Mucosa of rectum (tissue), 2 donors: ENCODE measurements at regions not wholly inside any gene's neighbourhood (a gene's known extent, or its start where the extent isn't known, plus 50 kb on each side); places are given as distances from the start of the nearest gene placed in this dataset.

Experiments
- H3K27ac ChIP-seq, 2 donors: one replicate each; pipeline ENCODE4 v1.7.0; 2013; ENCODE audit warnings: inconsistent platforms in 2 of 2, low read depth in 2 of 2, low read length in 2 of 2
- H3K27me3 ChIP-seq, 2 donors: one replicate each; pipeline ENCODE4 v1.7.0; 2013; ENCODE audit warnings: low read length in 2 of 2; ENCODE audit not compliant: control insufficient read depth in 2 of 2, insufficient read depth in 2 of 2
- H3K36me3 ChIP-seq, 2 donors: one replicate each; pipeline ENCODE4 v1.7.0; 2013; ENCODE audit warnings: low read length in 2 of 2; ENCODE audit not compliant: control insufficient read depth in 2 of 2, insufficient read depth in 2 of 2
- H3K4me1 ChIP-seq, 2 donors: one replicate each; pipeline ENCODE4 v1.7.0; 2013; ENCODE audit warnings: low read length in 2 of 2, mild to moderate bottlenecking in 1 of 2; ENCODE audit not compliant: control insufficient read depth in 2 of 2, insufficient read depth in 2 of 2
- H3K4me3 ChIP-seq, 2 donors: one replicate each; pipeline ENCODE4 v1.7.0; 2013; ENCODE audit warnings: low read length in 2 of 2
- H3K9ac ChIP-seq, 2 donors: one replicate each; pipeline ENCODE4 v1.7.0; 2013; ENCODE audit warnings: low read length in 2 of 2, low read depth in 1 of 2, mild to moderate bottlenecking in 1 of 2
- H3K9me3 ChIP-seq, 2 donors: one replicate each; pipeline ENCODE4 v1.7.0; 2013; ENCODE audit warnings: low read length in 2 of 2; ENCODE audit not compliant: control insufficient read depth in 2 of 2
- donor health status: healthy.
- donor health status: Normal muscosa, but diverticular disease.

- no peak overlapping the region for H3K27ac ChIP-seq
- H3K4me1 ChIP-seq = no peaks in the 10 kb centered on the region
- no peaks in the 10 kb centered on the region for H3K9me3 ChIP-seq
- H3K27me3 ChIP-seq = no peaks in the 10 kb centered on the region
- H3K36me3 ChIP-seq = no peaks in the 10 kb centered on the region
- H3K9ac ChIP-seq = no peak overlapping the region
- H3K4me3 ChIP-seq = no peak overlapping the region
Measured at GRCh38 chr2:19669126-19669525, 232.7 kb downstream of the TTC32 start.

GRCh38 chr2:19667536-19667949 lies 234.2 kb downstream of the TTC32 start:
- H3K4me1 ChIP-seq = no peaks in the 10 kb centered on the region
- no peaks in the 10 kb centered on the region for H3K9me3 ChIP-seq
- no peak overlapping the region for H3K4me3 ChIP-seq
- no peaks in the 10 kb centered on the region for H3K27me3 ChIP-seq
- no peak overlapping the region for H3K27ac ChIP-seq
- H3K36me3 ChIP-seq = no peaks in the 10 kb centered on the region
- no peak overlapping the region for H3K9ac ChIP-seq

- H3K36me3 ChIP-seq = no peaks in the 10 kb centered on the region
- H3K4me3 ChIP-seq = no peak overlapping the region
Measured at GRCh38 chr2:19667085-19667484, 234.7 kb downstream of the TTC32 start.

GRCh38 chr2:19664646-19665045 lies 237.1 kb downstream of the TTC32 start:
- Histone ChIP-seq H3K27me3 (no peaks in the 10 kb centered on the region), H3K4me1 (no peaks in the 10 kb centered on the region), H3K36me3 (no peaks in the 10 kb centered on the region), H3K9me3 (no peaks in the 10 kb centered on the region), H3K27ac (no peak overlapping the region), H3K9ac (no peak overlapping the region), H3K4me3 (no peak overlapping the region)

More at GRCh38 chr2:19667085-19667484, 234.7 kb downstream of the TTC32 start:
- no peak overlapping the region for H3K27ac ChIP-seq
- H3K9ac ChIP-seq = no peak overlapping the region
- no peaks in the 10 kb centered on the region for H3K27me3 ChIP-seq
- H3K9me3 ChIP-seq = no peaks in the 10 kb centered on the region
- no peaks in the 10 kb centered on the region for H3K4me1 ChIP-seq

- Histone ChIP-seq H3K27me3 (no peaks in the 10 kb centered on the region), H3K27ac (no peak overlapping the region), H3K4me3 (no peak overlapping the region), H3K4me1 (no peaks in the 10 kb centered on the region), H3K36me3 (no peaks in the 10 kb centered on the region), H3K9ac (no peak overlapping the region), H3K9me3 (no peaks in the 10 kb centered on the region)
Measured at GRCh38 chr2:19659024-19659792, 242.6 kb downstream of the TTC32 start.

GRCh38 chr2:19656011-19656410 lies 245.8 kb downstream of the TTC32 start:
- Histone ChIP-seq H3K9me3 (no peaks in the 10 kb centered on the region), H3K4me1 (no peaks in the 10 kb centered on the region), H3K9ac (no peak overlapping the region)

GRCh38 chr2:19654310-19655090 lies 247.3 kb downstream of the TTC32 start:
- no peak overlapping the region for H3K9ac ChIP-seq
- no peak overlapping the region for H3K27ac ChIP-seq
- no peaks in the 10 kb centered on the region for H3K4me1 ChIP-seq
- H3K27me3 ChIP-seq = no peaks in the 10 kb centered on the region
- H3K36me3 ChIP-seq = no peaks in the 10 kb centered on the region
- no peaks in the 10 kb centered on the region for H3K9me3 ChIP-seq
- H3K4me3 ChIP-seq = no peak overlapping the region

More at GRCh38 chr2:19656011-19656410, 245.8 kb downstream of the TTC32 start:
- Histone ChIP-seq H3K27ac (no peak overlapping the region), H3K4me3 (no peak overlapping the region), H3K36me3 (no peaks in the 10 kb centered on the region), H3K27me3 (no peaks in the 10 kb centered on the region)

GRCh38 chr2:19653509-19653908 lies 248.3 kb downstream of the TTC32 start:
- Histone ChIP-seq H3K9me3 (no peaks in the 10 kb centered on the region), H3K9ac (no peak overlapping the region), H3K27ac (no peak overlapping the region), H3K27me3 (no peaks in the 10 kb centered on the region), H3K36me3 (no peaks in the 10 kb centered on the region), H3K4me3 (no peak overlapping the region), H3K4me1 (no peaks in the 10 kb centered on the region)

- no peak overlapping the region for H3K4me3 ChIP-seq
- H3K36me3 ChIP-seq = no peaks in the 10 kb centered on the region
- no peaks in the 10 kb centered on the region for H3K4me1 ChIP-seq
- H3K9ac ChIP-seq = no peak overlapping the region
- no peak overlapping the region for H3K27ac ChIP-seq
- no peaks in the 10 kb centered on the region for H3K27me3 ChIP-seq
- no peaks in the 10 kb centered on the region for H3K9me3 ChIP-seq
Measured at GRCh38 chr2:19652811-19653210, 249.0 kb downstream of the TTC32 start.

GRCh38 chr2:19651466-19651865 lies 250.3 kb downstream of the TTC32 start:
- H3K9ac ChIP-seq = no peak overlapping the region
- H3K9me3 ChIP-seq = no peaks in the 10 kb centered on the region
- H3K4me3 ChIP-seq = no peak overlapping the region
- H3K36me3 ChIP-seq = no peaks in the 10 kb centered on the region
- no peak overlapping the region for H3K27ac ChIP-seq
- H3K27me3 ChIP-seq = no peaks in the 10 kb centered on the region
- no peaks in the 10 kb centered on the region for H3K4me1 ChIP-seq
